Activated CD4-positive, CD25-positive, alpha-beta regulatory T cell treated with anti-CD3 and anti-CD28 coated beads, Interleukin-2, amount 50 U/mL, for 16 hours (primary cell): ENCODE measurements at regions not wholly inside any gene's neighbourhood (a gene's known extent, or its start where the extent isn't known, plus 50 kb on each side); places are given as distances from the start of the nearest gene placed in this dataset.
"Not testable (repeated sequence)": the region's sequence is repeated elsewhere in the genome, so short reads cannot be mapped to it uniquely, and the experiment has no call there.

Experiments
- DNase-seq: peaks from one replicate; pipeline ENCODE4 v3.0.0-alpha.2; 2020; ENCODE audit warnings: low read depth, low spot score

- no peak for DNase-seq
These were observed 65.3 kb downstream of the OR13A1 start for GRCh38 chr10:45249978-45250693.

- DNase-seq: not testable (repeated sequence)
These were observed 64.7 kb downstream of the OR13A1 start for GRCh38 chr10:45250694-45251075.
